ENCODE measurements at regions not wholly inside any gene's neighbourhood (a gene's known extent, or its start where the extent isn't known, plus 50 kb on each side); places are given as distances from the start of the nearest gene placed in this dataset.
"Not testable (repeated sequence)": the region's sequence is repeated elsewhere in the genome, so short reads cannot be mapped to it uniquely, and the experiment has no call there.

GRCh38 chr3:139113993-139114375 is 69.3 kb upstream of the PRR23C start:
- DNase-seq (ENCODE audit: low read depth in 1 of 2, low spot score in 1 of 2), result no peak

- not testable (repeated sequence) for DNase-seq (ENCODE audit: low read depth in 1 of 2, low spot score in 1 of 2)
Observed at GRCh38 chr3:139116631-139117030, 71.9 kb upstream of the PRR23C start.

- DNase-seq (ENCODE audit: low read depth in 1 of 2, low spot score in 1 of 2), result no peak
Observed at GRCh38 chr3:139117136-139117675, 72.5 kb upstream of the PRR23C start.

- no peak for DNase-seq (ENCODE audit: low read depth in 1 of 2, low spot score in 1 of 2)
Observed at GRCh38 chr3:139117883-139118760, 73.4 kb upstream of the PRR23C start.

- no peak for DNase-seq (ENCODE audit: low read depth in 1 of 2, low spot score in 1 of 2)
Observed at GRCh38 chr3:139118835-139119234, 74.1 kb upstream of the PRR23C start.

GRCh38 chr3:139119331-139120025 is 74.8 kb upstream of the PRR23C start:
- DNase-seq (ENCODE audit: low read depth in 1 of 2, low spot score in 1 of 2), result no peak

- no peak for DNase-seq (ENCODE audit: low read depth in 1 of 2, low spot score in 1 of 2)
Observed at GRCh38 chr3:139120086-139121056, 75.7 kb upstream of the PRR23C start.

GRCh38 chr3:139121513-139122220 is 77.0 kb upstream of the PRR23C start:
- no peak for DNase-seq (ENCODE audit: low read depth in 1 of 2, low spot score in 1 of 2)

GRCh38 chr3:139122221-139122581 is 77.5 kb upstream of the PRR23C start:
- no peak for DNase-seq (ENCODE audit: low read depth in 1 of 2, low spot score in 1 of 2)

- DNase-seq (ENCODE audit: low read depth in 1 of 2, low spot score in 1 of 2), result no peak
Observed at GRCh38 chr3:139122612-139123011, 77.9 kb upstream of the PRR23C start.

GRCh38 chr3:139123377-139124095 is 78.8 kb upstream of the PRR23C start:
- no peak for DNase-seq (ENCODE audit: low read depth in 1 of 2, low spot score in 1 of 2)

GRCh38 chr3:139124197-139124596 is 79.5 kb upstream of the PRR23C start:
- no peak for DNase-seq (ENCODE audit: low read depth in 1 of 2, low spot score in 1 of 2)

- DNase-seq (ENCODE audit: low read depth in 1 of 2, low spot score in 1 of 2), result no peak
Observed at GRCh38 chr3:139127101-139127500, 82.4 kb upstream of the PRR23C start.

- not testable (repeated sequence) for DNase-seq (ENCODE audit: low read depth in 1 of 2, low spot score in 1 of 2)
Observed at GRCh38 chr3:139127629-139128028, 82.9 kb upstream of the PRR23C start.

GRCh38 chr3:139128803-139129202 is 84.1 kb upstream of the PRR23C start:
- no peak for DNase-seq (ENCODE audit: low read depth in 1 of 2, low spot score in 1 of 2)

- DNase-seq (ENCODE audit: low read depth in 1 of 2, low spot score in 1 of 2), result no peak
Observed at GRCh38 chr3:139129892-139130291, 85.2 kb upstream of the PRR23C start.

GRCh38 chr3:139130390-139131140 is 85.9 kb upstream of the PRR23C start:
- DNase-seq (ENCODE audit: low read depth in 1 of 2, low spot score in 1 of 2), result no peak

GRCh38 chr3:139131951-139132350 is 87.3 kb upstream of the PRR23C start:
- no peak for DNase-seq (ENCODE audit: low read depth in 1 of 2, low spot score in 1 of 2)

GRCh38 chr3:139132976-139133375 is 88.3 kb upstream of the PRR23C start:
- DNase-seq (ENCODE audit: low read depth in 1 of 2, low spot score in 1 of 2), result no peak

Data from activated T-helper 1 cell treated with anti-CD3 and anti-CD28 coated beads, Interleukin-2, amount 50 U/mL, for 16 hours (primary cell).